VCaP (cell line): ENCODE measurements at regions not wholly inside any gene's neighbourhood (a gene's known extent, or its start where the extent isn't known, plus 50 kb on each side); places are given as distances from the start of the nearest gene placed in this dataset.
"Not testable (repeated sequence)": the region's sequence is repeated elsewhere in the genome, so short reads cannot be mapped to it uniquely, and the experiment has no call there.

ENCODE experiments used
- H3K27ac ChIP-seq: fragments of 450-650 bp; 2 replicates; pipeline ENCODE4 v1.5.1; 2017
- CTCF ChIP-seq: fragments of 450-650 bp; conservative IDR thresholded peaks from 2 replicates; pipeline ENCODE4 v1.5.1; 2017; ENCODE audit warnings: mild to moderate bottlenecking, moderate library complexity

DNA sequence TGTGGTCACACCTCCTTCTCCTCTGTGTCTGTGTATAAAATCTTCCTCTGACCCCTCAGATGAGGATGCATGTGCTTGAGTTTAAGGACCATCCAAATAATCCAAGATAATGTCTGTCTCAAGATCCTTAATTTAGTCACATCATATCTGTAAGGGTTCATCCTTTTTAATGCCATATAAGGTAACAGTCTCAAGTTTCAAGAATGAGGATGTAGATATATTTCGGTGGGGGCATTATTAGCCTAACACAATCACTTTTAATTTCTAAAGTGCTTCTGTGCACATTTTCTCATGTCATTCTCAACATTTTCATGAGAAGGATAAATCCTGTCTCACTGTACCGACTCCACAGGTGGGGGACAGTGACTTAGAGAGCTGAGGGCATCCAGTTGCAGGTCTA, 235.3 kb downstream of the BUB3 start:
- no peak overlapping the region for H3K27ac ChIP-seq
- no peak for TF ChIP-seq CTCF

DNA sequence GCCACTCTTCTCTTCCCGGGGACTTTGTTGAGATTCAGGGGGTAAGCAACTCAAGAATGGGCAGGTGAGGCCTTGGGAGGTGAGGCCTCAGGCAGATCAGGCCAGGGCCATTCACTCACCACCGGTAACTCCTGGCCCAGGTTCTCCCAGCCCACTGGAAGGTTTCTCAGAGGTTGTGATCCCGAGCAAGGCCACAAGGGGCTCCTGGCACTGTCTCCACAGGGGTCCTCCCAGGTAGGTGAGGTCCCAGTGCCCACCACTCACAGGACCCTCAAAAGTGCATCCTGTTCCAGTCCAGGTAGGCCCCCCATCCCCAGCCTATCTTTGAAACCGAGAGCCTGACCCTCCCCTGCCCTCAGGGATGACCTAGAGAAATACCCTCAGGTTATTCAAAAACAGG, 236.1 kb downstream of the BUB3 start:
- no peak for TF ChIP-seq CTCF
- H3K27ac ChIP-seq, result no peak overlapping the region

DNA sequence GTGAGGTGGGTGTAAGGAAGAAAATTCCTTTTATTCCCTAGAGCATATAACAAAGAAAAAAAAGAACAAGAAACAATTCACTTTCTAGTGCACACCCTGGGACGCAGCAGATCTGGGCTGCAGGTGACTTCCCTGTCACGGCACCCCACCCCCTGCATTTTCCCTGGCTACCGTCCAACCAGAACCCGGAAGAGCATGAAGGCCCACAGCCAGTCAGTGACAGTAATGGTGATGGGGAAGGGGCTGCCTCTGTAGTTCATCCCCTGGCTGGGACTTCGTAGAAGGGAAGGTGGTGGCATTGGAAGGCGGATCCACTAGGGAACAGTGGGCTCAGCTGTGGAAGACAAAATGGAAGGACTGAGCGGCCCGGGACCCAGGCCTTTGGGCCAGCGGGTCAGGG, 236.7 kb downstream of the BUB3 start:
- TF ChIP-seq CTCF, result no peak
- H3K27ac ChIP-seq, result no peak overlapping the region

GRCh38 chr10:123391275-123392028, 237.2 kb downstream of the BUB3 start:
- no peak for TF ChIP-seq CTCF
- no peak overlapping the region for H3K27ac ChIP-seq

DNA sequence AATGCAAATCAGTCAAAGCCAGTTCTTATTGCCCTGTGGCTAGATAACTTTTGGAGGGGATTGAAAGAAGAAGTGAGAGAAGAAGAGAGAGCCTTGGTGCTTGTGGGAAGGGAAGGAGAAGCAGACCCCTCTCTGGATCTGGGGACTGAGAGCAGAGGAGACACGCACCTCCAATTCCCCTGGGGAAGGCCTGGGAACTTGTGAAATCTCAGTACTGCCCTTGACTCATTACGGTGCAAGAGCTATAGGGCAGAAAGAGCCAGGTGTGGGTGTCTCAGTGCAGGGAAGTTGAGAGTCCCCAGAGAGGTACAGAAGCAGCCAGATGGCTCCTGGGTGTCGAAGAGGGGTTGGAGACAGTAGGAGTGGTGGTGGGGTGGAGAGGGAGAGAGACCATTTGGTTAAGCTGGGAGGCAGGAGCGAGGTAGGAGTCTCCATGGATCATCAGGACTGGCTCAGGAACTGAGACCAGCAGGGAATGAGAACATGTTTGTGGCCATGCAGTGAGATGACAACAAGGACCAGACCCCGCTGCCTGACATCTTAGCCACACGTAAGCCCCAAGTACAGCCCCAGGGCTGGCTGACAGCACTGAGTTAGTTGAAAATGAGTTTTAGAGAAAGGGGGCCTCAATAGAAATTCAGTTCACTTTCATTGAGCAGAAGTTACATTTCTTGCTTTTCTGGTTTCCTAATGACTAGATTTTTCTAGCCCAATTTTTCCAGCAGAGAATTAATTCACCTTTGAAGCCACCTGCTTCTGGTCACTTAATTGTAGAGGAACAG, 238.2 kb downstream of the BUB3 start:
- no peak overlapping the region for H3K27ac ChIP-seq
- TF ChIP-seq CTCF, result no peak

GRCh38 chr10:123393170-123393569, 239.0 kb downstream of the BUB3 start:
- TF ChIP-seq CTCF, result no peak
- no peak overlapping the region for H3K27ac ChIP-seq

DNA sequence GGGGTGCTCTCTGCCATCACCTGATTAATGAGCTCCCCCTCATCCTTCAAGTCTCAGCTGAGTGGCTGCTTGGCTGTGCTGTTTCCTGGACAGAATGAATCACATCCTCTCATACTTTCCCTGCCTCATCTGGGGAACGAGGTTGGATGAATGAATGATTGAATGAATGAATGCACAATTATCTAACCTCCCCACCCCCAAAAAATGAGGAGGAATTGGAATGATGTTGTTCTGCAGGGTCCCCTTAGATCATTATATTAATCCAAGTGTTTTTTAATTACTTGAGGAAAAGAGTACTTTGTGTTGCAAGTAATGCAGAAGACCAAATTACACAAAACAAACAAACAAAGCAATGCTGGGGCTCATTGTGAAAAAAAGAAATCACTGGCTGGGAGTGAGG, 240.2 kb downstream of the BUB3 start:
- no peak overlapping the region for H3K27ac ChIP-seq
- no peak for TF ChIP-seq CTCF

- not testable (repeated sequence) for H3K27ac ChIP-seq
Observed at GRCh38 chr10:123395234-123395633, 241.0 kb downstream of the BUB3 start.
